SK-N-SH (cell line): ENCODE measurements at regions not wholly inside any gene's neighbourhood (a gene's known extent, or its start where the extent isn't known, plus 50 kb on each side); places are given as distances from the start of the nearest gene placed in this dataset.

Experiments used
- CTCF ChIA-PET: fragments of 300-600, 350-600 bp; formaldehyde crosslinking; extraction: SDS; loops from one replicate; lab custom pipeline; 2021; lab: Yijun Ruan, JAX
- POLR2A ChIA-PET: fragments of 350-600 bp; sonication (Branson Sonifier 250); formaldehyde crosslinking; extraction: SDS; loops from one replicate; lab custom pipeline; 2020; ENCODE audit warnings: antibody characterized with exemption, inconsistent platforms; lab: Yijun Ruan, JAX
- DNase-seq: peaks from one replicate; pipeline ENCODE4 v3.0.0; 2012
- H2AFZ ChIP-seq: fragments of 200-600 bp; sonication (generic); 2 replicates; pipeline ENCODE4 v1.8.1; 2016; ENCODE audit warnings: antibody characterized with exemption, mild to moderate bottlenecking, low read depth
- H3F3A ChIP-seq: fragments of 200-600 bp; sonication (generic); replicated peaks from 2 replicates; pipeline ENCODE3; 2016; ENCODE audit warnings: antibody characterized with exemption, mild to moderate bottlenecking; ENCODE audit not compliant: insufficient read depth
- H3K27ac ChIP-seq, 2 experiments: fragments of 200-500 bp in 1 of 2; fragments of 200-600 bp in 1 of 2; sonication (Bioruptor generic) in 1 of 2; sonication (generic), shearing (Covaris generic) in 1 of 2; 2 replicates each; pipeline versions ENCODE4 v1.5.1 to v1.6.1; 2014 to 2016; ENCODE audit warnings: low read depth in 2 of 2, inconsistent platforms in 1 of 2, low read length in 1 of 2, mild to moderate bottlenecking in 1 of 2, mixed read lengths in 1 of 2
- H3K27me3 ChIP-seq: fragments of 200-600 bp; sonication (generic), shearing (Covaris generic); 2 replicates; pipeline ENCODE4 v1.6.1; 2016; ENCODE audit warnings: mixed run types; ENCODE audit not compliant: insufficient read depth
- H3K36me3 ChIP-seq, 2 experiments: fragments of 200-500 bp in 1 of 2; fragments of 200-600 bp in 1 of 2; sonication (Bioruptor generic) in 1 of 2; sonication (generic) in 1 of 2; replicated peaks in 1 of 2; 2 replicates each; pipeline versions ENCODE3 to v1.5.1; 2014 to 2016; ENCODE audit warnings: low read length in 1 of 2, mild to moderate bottlenecking in 1 of 2; ENCODE audit not compliant: insufficient read depth in 2 of 2, control insufficient read depth in 1 of 2
- H3K4me1 ChIP-seq, 2 experiments: fragments of 200-500 bp in 1 of 2; fragments of 200-600 bp in 1 of 2; sonication (Bioruptor generic) in 1 of 2; sonication (generic), shearing (Covaris generic) in 1 of 2; 2 replicates each; pipeline versions ENCODE4 v1.5.1 to v1.6.1; 2014 to 2016; ENCODE audit warnings: low read depth in 1 of 2, low read length in 1 of 2, mixed run types in 1 of 2; ENCODE audit not compliant: insufficient read depth in 2 of 2, control insufficient read depth in 1 of 2
- H3K4me2 ChIP-seq: fragments of 200-600 bp; sonication (generic), shearing (Covaris generic); 2 replicates; pipeline ENCODE4 v1.6.1; 2017; ENCODE audit warnings: mixed run types
- H3K4me3 ChIP-seq, 2 experiments: fragments of 200-500 bp in 1 of 2; fragments of 200-600 bp in 1 of 2; sonication (Bioruptor generic) in 1 of 2; sonication (generic), shearing (Covaris generic) in 1 of 2; 2 replicates each; pipeline versions ENCODE4 v1.5.1 to v1.8.1; 2014 to 2016; ENCODE audit warnings: low read depth in 2 of 2, inconsistent platforms in 1 of 2, low read length in 1 of 2, mild to moderate bottlenecking in 1 of 2, mixed read lengths in 1 of 2, moderate library complexity in 1 of 2
- H3K79me2 ChIP-seq: fragments of 200-600 bp; sonication (generic); 2 replicates; pipeline ENCODE4 v1.8.1; 2017; ENCODE audit warnings: mild to moderate bottlenecking; ENCODE audit not compliant: insufficient read depth
- H3K9ac ChIP-seq: fragments of 200-600 bp; sonication (generic); 2 replicates; pipeline ENCODE4 v1.6.1; 2017; ENCODE audit warnings: mixed run types
- H3K9me2 ChIP-seq: fragments of 200-600 bp; sonication (generic); 2 replicates; pipeline ENCODE4 v1.6.1; 2017; ENCODE audit warnings: mixed run types
- H3K9me3 ChIP-seq: fragments of 200-600 bp; sonication (generic); 2 replicates; pipeline ENCODE4 v1.6.1; 2017; ENCODE audit warnings: mixed run types, mild to moderate bottlenecking, moderate library complexity
- H4K20me1 ChIP-seq: fragments of 200-600 bp; sonication (generic); 2 replicates; pipeline ENCODE4 v1.6.1; 2017; ENCODE audit warnings: mild to moderate bottlenecking, mixed run types; ENCODE audit not compliant: insufficient read depth
- CTCF ChIP-seq: fragments of 200-600 bp; sonication (generic); IDR thresholded peaks from 2 replicates; pipeline ENCODE4 v1.6.1; 2017; ENCODE audit warnings: antibody characterized with exemption, mild to moderate bottlenecking, moderate library complexity
- EP300 ChIP-seq, 2 experiments: IDR thresholded peaks; 2 replicates each; pipeline versions ENCODE4 v1.4.0 to v1.6.1; 2012; ENCODE audit warnings: borderline replicate concordance in 1 of 2, low read depth in 1 of 2, low read length in 1 of 2
- FOXM1 ChIP-seq: IDR thresholded peaks from 2 replicates; pipeline ENCODE4 v1.4.0; 2012; ENCODE audit warnings: low read depth, mild to moderate bottlenecking
- GABPA ChIP-seq: IDR thresholded peaks from 2 replicates; pipeline ENCODE4 v1.4.0; 2012; ENCODE audit warnings: low read depth, mild to moderate bottlenecking
- MXI1 ChIP-seq: IDR thresholded peaks from 2 replicates; pipeline ENCODE4 v1.6.1; 2012; ENCODE audit warnings: mild to moderate bottlenecking, low read depth, low read length, improper control_type of control experiment
- NFIC ChIP-seq: IDR thresholded peaks from 2 replicates; pipeline ENCODE4 v1.4.0; 2012; ENCODE audit warnings: borderline replicate concordance
- NRF1 ChIP-seq: IDR thresholded peaks from 2 replicates; pipeline ENCODE4 v1.6.1; 2012; ENCODE audit warnings: low read depth, mild to moderate bottlenecking, low read length
- PBX3 ChIP-seq: IDR thresholded peaks from 2 replicates; pipeline ENCODE4; 2012
- REST ChIP-seq: IDR thresholded peaks from 2 replicates; pipeline ENCODE4 v1.6.1; 2012; ENCODE audit warnings: mild to moderate bottlenecking, low read depth, low read length, moderate library complexity
- RFX5 ChIP-seq: IDR thresholded peaks from 2 replicates; pipeline ENCODE4 v1.6.1; 2012; ENCODE audit warnings: mild to moderate bottlenecking, improper control_type of control experiment, low read length
- SIN3A ChIP-seq: IDR thresholded peaks from 2 replicates; pipeline ENCODE4 v1.6.1; 2012; ENCODE audit warnings: low read depth, mild to moderate bottlenecking, low read length, moderate library complexity, borderline replicate concordance
- TEAD4 ChIP-seq: IDR thresholded peaks from 2 replicates; pipeline ENCODE4 v1.4.0; 2012; ENCODE audit warnings: mild to moderate bottlenecking, borderline replicate concordance; ENCODE audit not compliant: insufficient read depth
- USF2 ChIP-seq: fragments of 150-350 bp; IDR thresholded peaks from 2 replicates; pipeline ENCODE4 v1.6.1; 2017; ENCODE audit warnings: antibody characterized with exemption, low read length, low read depth, borderline replicate concordance
- YY1 ChIP-seq: IDR thresholded peaks from 2 replicates; pipeline ENCODE4 v1.4.0; 2012; ENCODE audit warnings: low read depth, mild to moderate bottlenecking
- WGBS: methylation state at CpG from one replicate; pipeline ENCODE4 v1.1.6; 2017; ENCODE audit warnings: low lambda C conversion rate; 5-methylcytosine and 5-hydroxymethylcytosine counted together
- TF ChIP-seq, protein P1 (sequence below): IDR thresholded peaks from 2 replicates; pipeline ENCODE4 v1.4.0; 2012; ENCODE audit warnings: low read depth

DNA sequence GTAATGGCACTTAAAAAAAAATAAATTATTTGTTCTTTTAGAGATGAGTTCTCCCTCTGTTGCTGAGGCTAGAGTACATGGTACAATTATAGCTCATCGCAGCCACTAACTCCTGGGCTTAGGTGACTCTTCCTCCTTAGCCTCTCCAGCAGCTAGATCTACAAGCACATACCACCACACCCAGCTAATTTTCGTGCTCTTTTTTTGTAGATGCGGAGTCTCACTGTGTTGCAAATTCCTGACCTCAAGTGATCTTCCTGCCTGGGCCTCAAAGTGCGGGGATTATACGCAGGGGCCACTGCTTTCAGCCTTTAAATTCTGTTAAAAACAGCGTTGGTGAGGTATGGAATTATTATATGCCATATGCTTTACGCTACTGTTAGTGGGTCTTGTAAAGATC is 2034.0 kb downstream of the OLFM4 start (continued):
- TF ChIP-seq REST (no peak), RFX5 (no peak), EP300 (IDR thresholded peaks at IDR 0.05; ENCODE audit: borderline replicate concordance in 1 of 2, low read depth in 1 of 2, low read length in 1 of 2) (no peak), USF2 (no peak), NFIC (no peak)

- H3K4me2 ChIP-seq: no peak overlapping the region
- CTCF ChIA-PET: no interaction called here
- no peak for TF ChIP-seq USF2
- no peak for TF ChIP-seq PBX3
- no peak for TF ChIP-seq SIN3A
- TF ChIP-seq CTCF: no peak
- TF ChIP-seq EP300 (IDR thresholded peaks at IDR 0.05; ENCODE audit: borderline replicate concordance in 1 of 2, low read depth in 1 of 2, low read length in 1 of 2): no peak
- TF ChIP-seq GABPA: no peak
- TF ChIP-seq, protein P1, sequence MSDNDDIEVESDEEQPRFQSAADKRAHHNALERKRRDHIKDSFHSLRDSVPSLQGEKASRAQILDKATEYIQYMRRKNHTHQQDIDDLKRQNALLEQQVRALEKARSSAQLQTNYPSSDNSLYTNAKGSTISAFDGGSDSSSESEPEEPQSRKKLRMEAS: no peak
- TF ChIP-seq FOXM1: no peak
- no peak for TF ChIP-seq NRF1
- no peak for TF ChIP-seq YY1
- no peak for TF ChIP-seq MXI1
- TF ChIP-seq TEAD4: no peak
Measured at GRCh38 chr13:55067946-55068345, 2039.3 kb downstream of the OLFM4 start.

More at GRCh38 chr13:55067946-55068345, 2039.3 kb downstream of the OLFM4 start:
- H3F3A ChIP-seq: no peaks in the 10 kb centered on the region
- no peak overlapping the region for H3K27ac ChIP-seq
- POLR2A ChIA-PET: no interaction called here
- no peaks in the 10 kb centered on the region for H4K20me1 ChIP-seq
- H3K9me2 ChIP-seq: no peaks in the 10 kb centered on the region
- H3K36me3 ChIP-seq: no peaks in the 10 kb centered on the region
- no peak overlapping the region for H2AFZ ChIP-seq
- H3K4me3 ChIP-seq: no peak overlapping the region
- no peak for DNase-seq
- H3K4me1 ChIP-seq: no peaks in the 10 kb centered on the region
- 19% methylated on average over 1 of the region's 1 CpG for WGBS
- H3K79me2 ChIP-seq: no peaks in the 10 kb centered on the region
- no peak overlapping the region for H3K9ac ChIP-seq
- no peaks in the 10 kb centered on the region for H3K9me3 ChIP-seq
- no peaks in the 10 kb centered on the region for H3K27me3 ChIP-seq
